AG04450 (cell line): ENCODE measurements at regions not wholly inside any gene's neighbourhood (a gene's known extent, or its start where the extent isn't known, plus 50 kb on each side); places are given as distances from the start of the nearest gene placed in this dataset.

ENCODE experiments used
- CTCF ChIA-PET: fragments of 300-600, 350-600 bp; formaldehyde crosslinking; extraction: SDS; loops from one replicate; lab custom pipeline; 2022; ENCODE audit warnings: antibody characterized with exemption, inconsistent platforms; lab: Charles Lee
- POLR2A ChIA-PET: fragments of 350-600 bp; formaldehyde crosslinking; extraction: SDS; loops from one replicate; lab custom pipeline; 2021; ENCODE audit warnings: antibody characterized with exemption, inconsistent platforms; lab: Yijun Ruan, JAX
- DNase-seq: peaks from one replicate; pipeline ENCODE4 v3.0.0-alpha.2; 2011; ENCODE audit warnings: low read depth, low spot score
- H3K27ac ChIP-seq: one replicate; pipeline ENCODE4 v1.5.1; 2012; ENCODE audit warnings: low read depth, low read length, control low read depth
- H3K27me3 ChIP-seq: one replicate; pipeline ENCODE4 v1.6.0; 2012; ENCODE audit warnings: low read length; ENCODE audit not compliant: control insufficient read depth, insufficient read depth
- H3K4me3 ChIP-seq: 2 replicates; pipeline ENCODE4 v1.5.1; 2011; ENCODE audit warnings: mild to moderate bottlenecking, low read depth, low read length, control low read depth
- H3K9me3 ChIP-seq: 2 replicates; pipeline ENCODE4 v1.5.1; 2012; ENCODE audit warnings: low read length; ENCODE audit not compliant: control insufficient read depth, insufficient read depth
- CTCF ChIP-seq: IDR thresholded peaks from 2 replicates; pipeline ENCODE4 v1.5.1; 2011; ENCODE audit warnings: low read depth, low read length, control low read depth, inconsistent platforms

DNA sequence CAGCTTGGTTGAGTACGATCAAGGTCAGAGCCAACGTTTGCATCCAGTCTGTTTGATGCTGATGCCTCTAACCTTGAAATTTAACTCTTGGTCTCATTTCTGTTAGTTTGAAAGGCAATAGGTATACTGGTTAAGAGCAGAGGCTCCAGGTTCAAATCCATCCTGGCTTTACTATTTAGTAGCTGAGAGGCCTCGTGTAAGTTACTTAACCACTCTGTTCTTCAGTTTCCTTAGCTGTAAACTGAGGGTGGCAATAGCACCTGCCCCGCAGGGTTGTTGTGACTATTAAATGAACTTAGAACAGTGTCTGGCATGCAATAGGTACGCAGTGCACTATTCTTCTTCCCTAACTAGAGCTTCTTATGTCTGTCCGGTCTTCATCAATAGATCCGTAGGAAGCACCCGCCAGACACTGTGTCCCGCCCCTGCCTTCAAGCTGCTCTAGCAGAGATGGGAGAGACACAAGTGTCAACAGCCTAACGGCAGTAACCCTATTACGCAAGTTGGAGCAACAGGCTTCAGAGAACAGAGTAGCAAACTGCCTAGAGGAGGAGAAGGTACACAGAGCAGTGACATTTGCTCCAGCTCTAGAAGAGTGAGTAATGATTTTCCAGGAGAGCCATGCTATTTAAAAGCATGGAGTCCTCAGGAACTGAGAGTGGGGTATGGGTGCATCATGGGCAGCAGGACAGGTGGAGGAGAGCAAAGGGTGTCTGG lies 62.7 kb upstream of the ST3GAL5 start:
- Histone ChIP-seq H3K4me3 (no peak overlapping the region), H3K27ac (peak overlapping the region; percentile 11), H3K9me3 (peaks cover 3% of the 10 kb centered on the region; the same call in 1 of the 2 replicates), H3K27me3 (peaks cover 36% of the 10 kb centered on the region)
- no peak for TF ChIP-seq CTCF
- DNase-seq: no peak
- ChIA-PET POLR2A (no interaction called here), CTCF (no interaction called here)

- no peak overlapping the region for H3K27ac ChIP-seq
- peaks cover 36% of the 10 kb centered on the region for H3K27me3 ChIP-seq
- TF ChIP-seq CTCF: no peak
- peaks cover 3% of the 10 kb centered on the region; the same call in 1 of the 2 replicates for H3K9me3 ChIP-seq
- DNase-seq: no peak
- no peak overlapping the region for H3K4me3 ChIP-seq
- ChIA-PET POLR2A (no interaction called here), CTCF (no interaction called here)
Observed at GRCh38 chr2:85950743-85951142, 62.0 kb upstream of the ST3GAL5 start.

DNA sequence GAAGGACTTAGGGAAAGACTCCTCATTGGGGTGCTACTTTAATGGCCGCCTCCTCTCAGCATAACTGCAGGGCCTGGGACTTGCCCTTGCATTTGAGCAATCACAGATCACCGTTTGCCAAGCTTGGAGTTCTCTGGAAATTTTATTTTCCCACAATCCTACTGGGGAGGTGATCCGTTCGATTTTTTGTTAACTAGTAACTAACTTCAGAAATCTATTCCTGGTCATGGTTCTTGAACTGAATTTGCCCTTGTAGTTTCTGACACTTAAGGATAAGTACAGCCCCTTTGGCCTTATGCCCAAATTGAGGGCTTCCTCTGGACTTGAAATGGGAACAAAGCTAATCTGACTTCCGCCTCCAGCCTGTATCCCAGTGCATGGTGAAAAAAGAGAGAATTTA lies 60.5 kb upstream of the ST3GAL5 start:
- ChIA-PET CTCF (no interaction called here), POLR2A (no interaction called here)
- DNase-seq: no peak
- Histone ChIP-seq H3K27me3 (peaks cover 34% of the 10 kb centered on the region), H3K27ac (no peak overlapping the region), H3K4me3 (no peak overlapping the region), H3K9me3 (peaks cover 3% of the 10 kb centered on the region; the same call in 1 of the 2 replicates)
- no peak for TF ChIP-seq CTCF

- DNase-seq: no peak
- Histone ChIP-seq H3K27ac (no peak overlapping the region), H3K4me3 (no peak overlapping the region), H3K9me3 (peaks cover 4% of the 10 kb centered on the region), H3K27me3 (peaks cover 27% of the 10 kb centered on the region)
- TF ChIP-seq CTCF: no peak
- CTCF ChIA-PET: no interaction called here
- POLR2A ChIA-PET: no interaction called here
Observed at GRCh38 chr2:85947593-85947992, 58.8 kb upstream of the ST3GAL5 start.

DNA sequence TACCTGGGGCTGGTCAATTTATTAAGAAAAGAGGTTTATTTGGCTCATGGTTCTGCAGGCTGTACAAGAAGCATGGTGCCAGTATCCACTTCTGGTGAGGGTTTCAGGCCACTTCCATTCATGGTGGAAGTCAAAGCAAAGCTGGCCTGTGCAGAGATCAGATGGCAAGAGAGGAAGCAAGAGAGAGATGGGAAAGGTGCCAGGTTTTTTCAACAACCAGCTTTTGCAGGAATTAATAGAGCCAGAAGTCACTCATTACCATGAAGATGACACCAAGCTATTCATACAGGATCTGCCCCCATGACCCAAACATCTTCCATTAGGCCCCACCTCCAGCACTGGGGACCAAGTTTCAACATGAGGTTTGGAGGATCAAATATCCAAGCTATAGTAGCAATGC lies 56.8 kb upstream of the ST3GAL5 start:
- Histone ChIP-seq H3K4me3 (no peak overlapping the region), H3K27ac (no peak overlapping the region), H3K9me3 (peaks cover 11% of the 10 kb centered on the region), H3K27me3 (peaks cover 16% of the 10 kb centered on the region)
- no peak for DNase-seq
- ChIA-PET CTCF (interaction anchor here (1.1 kb wide), 1 partner anchor 56 kb away, joined by 3 read pairs; the partner anchor contains the start of gene ST3GAL5), POLR2A (interaction anchor here (0.7 kb wide), 1 partner anchor 56 kb away, joined by 3 read pairs; the partner anchor contains the start of gene ST3GAL5)
- no peak for TF ChIP-seq CTCF
